ENCODE measurements at regions not wholly inside any gene's neighbourhood (a gene's known extent, or its start where the extent isn't known, plus 50 kb on each side); places are given as distances from the start of the nearest gene placed in this dataset.

GRCh38 chr11:36928621-36929020 lies 330.6 kb upstream of the RAG2 start:
- no peak for TF ChIP-seq EZH2phosphoT487 (IDR thresholded peaks at IDR 0.05; ENCODE audit: insufficient read depth, low read depth)
- TF ChIP-seq EZH2 (IDR thresholded peaks at IDR 0.05; ENCODE audit: insufficient read depth, poor library complexity, severe bottlenecking): no peak

Data from GM23248 (cell line).